HepG2 (cell line): ENCODE measurements at regions not wholly inside any gene's neighbourhood (a gene's known extent, or its start where the extent isn't known, plus 50 kb on each side); places are given as distances from the start of the nearest gene placed in this dataset.

Experiments
- ATAC-seq: fragments of 200-7000 bp; cut with Tn5 transposase; 3 replicates; pipeline ENCODE4 v1.9.1; 2020; ENCODE audit warnings: mild to moderate bottlenecking, moderate library complexity
- BruUV-seq: library from RNA; stranded (reverse); fragments of 400-500 nt; replicated peaks from 2 replicates; lab custom pipeline; 2021; lab: Mats Ljungman, UMichigan
- CTCF ChIA-PET: fragments of 300-600 bp; formaldehyde crosslinking; extraction: SDS; loops from one replicate; lab custom pipeline; 2021; ENCODE audit warnings: low total read pairs, inconsistent platforms, low intra/inter-chr PET ratio; lab: Yijun Ruan, JAX
- POLR2A ChIA-PET: fragments of 350-600 bp; sonication (Branson Sonifier 250); formaldehyde crosslinking; loops from one replicate; lab custom pipeline; 2020; ENCODE audit warnings: antibody characterized with exemption, inconsistent platforms; lab: Yijun Ruan, JAX
- DNase-seq: peaks from one replicate; pipeline ENCODE4 v3.0.0-alpha.2; 2015; ENCODE audit warnings: low spot score
- FAIRE-seq: peaks from 3 replicates; lab custom pipeline; 2011; peaks lifted over from hg19 to GRCh38; lab: Jason Lieb, UNC
- H2AFZ ChIP-seq: one replicate; pipeline ENCODE4 v1.6.1; 2011; ENCODE audit warnings: low read length, inconsistent platforms
- H3K27ac ChIP-seq: fragments of 300-600 bp; 3 replicates; pipeline ENCODE4 v1.8.0; 2011; ENCODE audit warnings: mixed run types, mild to moderate bottlenecking, mixed read lengths, low read length, inconsistent platforms; ENCODE audit not compliant: insufficient read depth; ENCODE audit errors: extremely low read length
- H3K27me3 ChIP-seq, 2 experiments: fragments of 200-600 bp in 1 of 2; 2 replicates in 1 of 2; 3 replicates in 1 of 2; pipeline versions ENCODE4 v1.6.0 to v1.8.0; 2011; ENCODE audit warnings: low read length in 2 of 2, mild to moderate bottlenecking in 2 of 2, moderate library complexity in 2 of 2, inconsistent platforms in 1 of 2; ENCODE audit not compliant: insufficient read depth in 2 of 2, control insufficient read depth in 1 of 2
- H3K36me3 ChIP-seq, 2 experiments: fragments of 200-600 bp in 1 of 2; replicated peaks in 1 of 2; 2 replicates in 1 of 2; 3 replicates in 1 of 2; pipeline versions ENCODE4 v1.5.1 to v1.8.0; 2011; ENCODE audit warnings: low read length in 2 of 2, inconsistent platforms in 1 of 2; ENCODE audit not compliant: insufficient read depth in 2 of 2, control insufficient read depth in 1 of 2
- H3K4me1 ChIP-seq: 2 replicates; pipeline ENCODE4 v1.5.1; 2012; ENCODE audit warnings: low read length, inconsistent platforms; ENCODE audit not compliant: insufficient read depth
- H3K4me2 ChIP-seq: 2 replicates; pipeline ENCODE4 v1.6.0; 2011; ENCODE audit warnings: low read depth, low read length, inconsistent platforms
- H3K4me3 ChIP-seq, 3 experiments: fragments of 200-600 bp in 1 of 3; sonication (generic), shearing (Covaris generic) in 1 of 3; replicated peaks in 1 of 3; 2 replicates each; pipeline ENCODE4 v1.5.1; 2011 to 2016; ENCODE audit warnings: low read length in 3 of 3, inconsistent platforms in 2 of 3, low read depth in 2 of 3, mild to moderate bottlenecking in 2 of 3, control low read depth in 1 of 3, mixed read lengths in 1 of 3; ENCODE audit not compliant: insufficient read depth in 1 of 3
- H3K79me2 ChIP-seq: one replicate; pipeline ENCODE4 v1.6.1; 2011; ENCODE audit warnings: low read length, inconsistent platforms; ENCODE audit not compliant: insufficient read depth
- H3K9ac ChIP-seq: 2 replicates; pipeline ENCODE4 v1.6.0; 2011; ENCODE audit warnings: mild to moderate bottlenecking, low read depth, low read length, inconsistent platforms; ENCODE audit not compliant: insufficient read depth
- H3K9me3 ChIP-seq: 2 replicates; pipeline ENCODE4 v1.5.1; 2012; ENCODE audit warnings: mild to moderate bottlenecking, low read length
- H4K20me1 ChIP-seq: 2 replicates; pipeline ENCODE4 v1.6.0; 2011; ENCODE audit warnings: inconsistent platforms, mild to moderate bottlenecking, low read length, moderate library complexity; ENCODE audit not compliant: insufficient read depth
- HMGA1 ChIP-seq: sonication (generic); formaldehyde crosslinking; conservative IDR thresholded peaks from 2 replicates; pipeline ENCODE4 v1.4.0; 2020; ENCODE audit warnings: missing genetic modification reagents
- HNRNPL ChIP-seq: fragments of 200-400 bp; formaldehyde crosslinking; IDR thresholded peaks from 2 replicates; pipeline ENCODE4 v1.6.1; 2017; ENCODE audit warnings: mild to moderate bottlenecking, low read depth, low read length
- HOXD1 ChIP-seq: sonication (generic); formaldehyde crosslinking; IDR thresholded peaks from 2 replicates; pipeline ENCODE4 v1.5.0; 2020; ENCODE audit warnings: missing genetic modification reagents
- MAFK ChIP-seq, 2 experiments: IDR thresholded peaks in 1 of 2; conservative IDR thresholded peaks in 1 of 2; 2 replicates each; pipeline ENCODE4 v1.6.1; 2011; ENCODE audit warnings: improper control_type of control experiment in 2 of 2, low read length in 2 of 2
- PHF20 ChIP-seq: sonication (generic); formaldehyde crosslinking; IDR thresholded peaks from 2 replicates; pipeline ENCODE4 v1.5.0; 2020; ENCODE audit warnings: mild to moderate bottlenecking, missing genetic modification reagents
- PTBP1 ChIP-seq: fragments of 200-400 bp; formaldehyde crosslinking; IDR thresholded peaks from 2 replicates; pipeline ENCODE4 v1.6.1; 2018; ENCODE audit warnings: low read length, low read depth; ENCODE audit not compliant: poor library complexity, severe bottlenecking
- RCOR2 ChIP-seq: IDR thresholded peaks from 2 replicates; pipeline ENCODE4 v1.6.1; 2016; ENCODE audit warnings: missing biosample characterization, missing genetic modification reagents
- SMAD9 ChIP-seq: sonication (generic); formaldehyde crosslinking; IDR thresholded peaks from 2 replicates; pipeline ENCODE4 v1.5.1; 2020; ENCODE audit warnings: mild to moderate bottlenecking, missing genetic modification reagents
- SNAPC4 ChIP-seq: sonication (generic); formaldehyde crosslinking; IDR thresholded peaks from 2 replicates; pipeline ENCODE4 v1.4.0; 2020; ENCODE audit warnings: mild to moderate bottlenecking, missing genetic modification reagents
- ZNF580 ChIP-seq: IDR thresholded peaks from 2 replicates; pipeline ENCODE4 v1.6.1; 2016; ENCODE audit warnings: low read depth, borderline replicate concordance
- ZNF878 ChIP-seq: sonication (generic); formaldehyde crosslinking; IDR thresholded peaks from 2 replicates; pipeline ENCODE4 v1.8.1; 2023; ENCODE audit warnings: mild to moderate bottlenecking, missing genetic modification reagents, moderate library complexity
- WGBS: methylation state at CpG from one replicate; pipeline ENCODE4 v1.1.6; 2017; ENCODE audit warnings: low lambda C conversion rate; 5-methylcytosine and 5-hydroxymethylcytosine counted together
- in situ Hi-C: cut with HindIII; loops from 2 replicates; pipeline ENCODE4 v1.10.0; 2017; ENCODE audit warnings: low pct_unique_long_range_greater_than_20kb; ENCODE audit not compliant: extremely low pct_ligation_motif_present
- intact Hi-C: fragments of 100-400 bp; cut with micrococcal nuclease; formaldehyde crosslinking; loops from one replicate; pipeline ENCODE4 v1.10.0; 2022; ENCODE audit not compliant: unreplicated experiment

DNA sequence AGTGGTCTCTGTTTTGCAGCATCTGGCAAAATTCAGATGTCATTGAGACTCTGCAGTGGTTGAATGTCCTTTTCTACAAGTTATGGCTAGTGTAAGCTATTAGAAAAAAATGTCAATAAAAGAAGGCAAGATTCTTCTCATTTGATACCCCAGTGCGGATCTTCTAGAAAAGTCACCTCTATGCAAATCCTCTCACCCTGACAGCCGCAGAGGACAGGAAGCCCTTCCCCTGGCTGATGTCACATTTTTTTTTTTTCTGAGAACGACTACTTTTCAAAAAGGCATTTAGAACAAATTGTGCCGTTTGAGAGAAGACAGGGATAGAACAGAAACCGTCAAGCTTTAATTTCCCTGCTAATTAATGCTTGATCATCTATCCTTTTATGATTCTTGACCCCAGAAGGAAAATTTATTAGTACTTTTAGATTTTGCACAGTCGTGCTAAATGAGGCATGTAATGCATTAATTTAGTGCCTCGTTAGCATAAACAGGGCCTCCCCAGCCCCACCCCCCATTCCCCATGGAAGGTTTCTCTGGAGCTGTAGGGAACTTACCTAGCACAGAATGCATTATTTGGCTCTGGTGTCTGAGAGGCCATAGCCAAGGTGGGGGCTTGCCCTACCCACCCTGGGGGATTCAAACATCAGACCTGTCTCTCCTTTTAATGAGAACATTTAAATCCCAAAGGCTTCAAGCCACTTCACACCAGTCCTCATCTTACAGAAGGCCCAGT, 183.8 kb downstream of the OPA1 start:
- CTCF ChIA-PET: no interaction called here
- 67% methylated on average over 7 of the region's 7 CpGs for WGBS
- Histone ChIP-seq H2AFZ (no peak overlapping the region), H3K4me3 (0 out of 6 replicates have a peak overlapping the region, but pooled peaks of 1 of the 3 experiments have one; percentile 35), H3K4me1 (peaks cover 92% of the 10 kb centered on the region), H3K27me3 (no peaks in the 10 kb centered on the region; a peak in 1 of 5 replicates), H4K20me1 (no peaks in the 10 kb centered on the region), H3K9me3 (no peaks in the 10 kb centered on the region), H3K79me2 (no peaks in the 10 kb centered on the region), H3K4me2 (peak overlapping the region; percentile 70), H3K27ac (no peak overlapping the region), H3K36me3 (no peaks in the 10 kb centered on the region), H3K9ac (no peak overlapping the region)
- no peak for TF ChIP-seq ZNF580 (CRISPR knock-in tag)
- peak in 1 of 2 experiments; percentile 28; a peak in 1 of 4 replicates for TF ChIP-seq MAFK (conservative IDR thresholded peaks at IDR 0.05 in 1 of 2, IDR thresholded peaks at IDR 0.05 in 1 of 2; ENCODE audit: low read length in 2 of 2)
- no TSS peak for BruUV-seq
- FAIRE-seq (no peak), ATAC-seq (no peak), DNase-seq (no peak)
- in situ Hi-C loops: no loop called here
- POLR2A ChIA-PET: no interaction called here
- intact Hi-C loops: loop anchor here (1.0 to 5.0 kb wide), 2 partner anchors 44 to 64 kb away; no protein-coding TSS in a partner anchor

DNA sequence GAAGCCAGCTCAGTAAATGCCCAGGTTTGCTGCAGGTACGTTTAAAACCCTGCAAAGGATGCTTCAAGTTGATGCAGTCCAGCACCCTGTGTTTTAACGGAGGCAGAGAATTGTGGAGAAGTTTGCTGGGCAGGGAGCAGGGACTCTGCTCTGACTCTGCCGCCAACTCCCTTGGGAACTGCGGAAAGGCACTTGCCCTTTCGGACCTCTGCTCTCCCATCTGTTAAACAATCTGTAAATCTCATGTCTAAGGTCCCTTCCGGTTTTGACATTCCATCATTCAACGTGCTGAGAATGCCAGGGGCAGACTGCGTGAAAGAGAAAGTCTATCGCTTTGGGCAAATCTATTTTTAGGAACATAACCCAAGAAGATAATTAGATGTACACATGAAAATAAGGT, 184.5 kb downstream of the OPA1 start:
- BruUV-seq: no TSS peak
- in situ Hi-C loops: no loop called here
- 2% methylated on average over 8 of the region's 9 CpGs for WGBS
- TF ChIP-seq PTBP1 (no peak), HMGA1 (CRISPR knock-in tag) (no peak), SMAD9 (CRISPR knock-in tag) (no peak), HNRNPL (no peak), RCOR2 (CRISPR knock-in tag) (peak; percentile 80), PHF20 (CRISPR knock-in tag) (no peak), ZNF878 (0 out of 2 replicates have a peak, but pooled peaks have one; percentile 36), SNAPC4 (CRISPR knock-in tag) (no peak), HOXD1 (CRISPR knock-in tag) (no peak)

More for the DNA sequence above, 184.5 kb downstream of the OPA1 start:
- Histone ChIP-seq H3K36me3 (no peaks in the 10 kb centered on the region), H3K27me3 (peaks cover 0 to 6% of the 10 kb centered on the region in 2 experiments; a peak in 2 of 5 replicates), H2AFZ (no peak overlapping the region), H3K9me3 (no peaks in the 10 kb centered on the region), H3K9ac (no peak overlapping the region), H3K79me2 (no peaks in the 10 kb centered on the region), H3K4me2 (peak overlapping the region; percentile 70), H3K27ac (peak overlapping the region; percentile 27), H3K4me3 (peak overlapping the region in 1 of 3 experiments; percentile 35; a peak in 1 of 6 replicates), H3K4me1 (peaks cover 95% of the 10 kb centered on the region), H4K20me1 (no peaks in the 10 kb centered on the region)
- peak; percentile 68 for ATAC-seq
- ChIA-PET CTCF (no interaction called here), POLR2A (no interaction called here)
- DNase-seq: peak; percentile 82
- FAIRE-seq: peak; percentile 77
- intact Hi-C loops: loop anchor here (1.0 to 5.0 kb wide), 2 partner anchors 45 to 65 kb away; no protein-coding TSS in a partner anchor
